Left ventricle myocardium superior (tissue), 1 donor: ENCODE measurements at regions not wholly inside any gene's neighbourhood (a gene's known extent, or its start where the extent isn't known, plus 50 kb on each side); places are given as distances from the start of the nearest gene placed in this dataset.
A peak's percentile ranks its signal among the peaks of the same experiment; 100 is the strongest.

Experiments
- ATAC-seq: fragments of 200-7000 bp; cut with Tn5 transposase; one replicate; pipeline ENCODE4 v1.9.1; 2020; ENCODE audit warnings: mild to moderate bottlenecking, moderate library complexity
- DNase-seq: peaks from one replicate; pipeline ENCODE4 v3.0.0-alpha.2; 2020
- intact Hi-C: fragments of 100-400 bp; cut with micrococcal nuclease; formaldehyde crosslinking; loops from one replicate; pipeline ENCODE4 v1.11.0; 2022
- donor health status: DM: no; HTN: yes; CAD: no; lungs with severe emphysema.

GRCh38 chr7:131883769-131884168 lies 327.3 kb upstream of the PODXL start:
- ATAC-seq (no peak), DNase-seq (no peak)
- intact Hi-C loops = no loop called here

- DNase-seq (no peak), ATAC-seq (no peak)
- intact Hi-C loops = no loop called here
These were observed 326.8 kb upstream of the PODXL start for GRCh38 chr7:131883196-131883595.

- intact Hi-C loops = no loop called here
- no peak for ATAC-seq
These were observed 325.9 kb upstream of the PODXL start for GRCh38 chr7:131882321-131882720.

GRCh38 chr7:131880078-131880477 lies 323.6 kb upstream of the PODXL start:
- intact Hi-C loops = no loop called here
- ATAC-seq (no peak), DNase-seq (no peak)

More at GRCh38 chr7:131882321-131882720, 325.9 kb upstream of the PODXL start:
- no peak for DNase-seq

GRCh38 chr7:131879424-131879823 lies 323.0 kb upstream of the PODXL start:
- intact Hi-C loops = no loop called here
- DNase-seq (no peak), ATAC-seq (no peak)

GRCh38 chr7:131878777-131879176 lies 322.3 kb upstream of the PODXL start:
- no peak for DNase-seq
- no peak for ATAC-seq
- intact Hi-C loops = no loop called here

GRCh38 chr7:131873581-131873980 lies 317.2 kb upstream of the PODXL start:
- ATAC-seq (no peak), DNase-seq (no peak)
- intact Hi-C loops = no loop called here

GRCh38 chr7:131869986-131870385 lies 313.6 kb upstream of the PODXL start:
- ATAC-seq (no peak), DNase-seq (no peak)
- intact Hi-C loops = no loop called here

GRCh38 chr7:131869169-131869844 lies 312.9 kb upstream of the PODXL start:
- DNase-seq (no peak), ATAC-seq (no peak)
- intact Hi-C loops = no loop called here

GRCh38 chr7:131867461-131867860 lies 311.0 kb upstream of the PODXL start:
- DNase-seq (no peak), ATAC-seq (no peak)
- intact Hi-C loops = no loop called here

- ATAC-seq (no peak), DNase-seq (no peak)
- intact Hi-C loops = no loop called here
These were observed 309.5 kb upstream of the PODXL start for GRCh38 chr7:131865911-131866310.

- ATAC-seq (no peak), DNase-seq (no peak)
These were observed 305.4 kb upstream of the PODXL start for GRCh38 chr7:131861620-131862346.

GRCh38 chr7:131859147-131859821 lies 302.9 kb upstream of the PODXL start:
- DNase-seq (peak; percentile 61), ATAC-seq (peak; percentile 77)
- intact Hi-C loops = no loop called here

More at GRCh38 chr7:131861620-131862346, 305.4 kb upstream of the PODXL start:
- intact Hi-C loops = no loop called here

- DNase-seq = no peak
- no peak for ATAC-seq
- intact Hi-C loops = no loop called here
These were observed 302.2 kb upstream of the PODXL start for GRCh38 chr7:131858611-131859010.

GRCh38 chr7:131849472-131849871 lies 293.0 kb upstream of the PODXL start:
- ATAC-seq = no peak
- intact Hi-C loops = no loop called here
- DNase-seq = no peak

GRCh38 chr7:131848033-131848432 lies 291.6 kb upstream of the PODXL start:
- intact Hi-C loops = no loop called here
- DNase-seq (no peak), ATAC-seq (no peak)

- DNase-seq (no peak), ATAC-seq (no peak)
- intact Hi-C loops = no loop called here
These were observed 289.3 kb upstream of the PODXL start for GRCh38 chr7:131845573-131846314.

- intact Hi-C loops = no loop called here
- ATAC-seq (no peak), DNase-seq (no peak)
These were observed 287.9 kb upstream of the PODXL start for GRCh38 chr7:131844369-131844768.

- ATAC-seq (peak; percentile 39), DNase-seq (no peak)
- intact Hi-C loops = no loop called here
These were observed 287.5 kb upstream of the PODXL start for GRCh38 chr7:131843898-131844331.
